HG03095 (cell line): ENCODE measurements at regions not wholly inside any gene's neighbourhood (a gene's known extent, or its start where the extent isn't known, plus 50 kb on each side); places are given as distances from the start of the nearest gene placed in this dataset.

Experiments used
- ATAC-seq: cut with Tn5 transposase; IDR thresholded peaks from one replicate; pipeline ENCODE4 v1.9.1; 2021; ENCODE audit warnings: moderate library complexity; ENCODE audit not compliant: unreplicated experiment

DNA sequence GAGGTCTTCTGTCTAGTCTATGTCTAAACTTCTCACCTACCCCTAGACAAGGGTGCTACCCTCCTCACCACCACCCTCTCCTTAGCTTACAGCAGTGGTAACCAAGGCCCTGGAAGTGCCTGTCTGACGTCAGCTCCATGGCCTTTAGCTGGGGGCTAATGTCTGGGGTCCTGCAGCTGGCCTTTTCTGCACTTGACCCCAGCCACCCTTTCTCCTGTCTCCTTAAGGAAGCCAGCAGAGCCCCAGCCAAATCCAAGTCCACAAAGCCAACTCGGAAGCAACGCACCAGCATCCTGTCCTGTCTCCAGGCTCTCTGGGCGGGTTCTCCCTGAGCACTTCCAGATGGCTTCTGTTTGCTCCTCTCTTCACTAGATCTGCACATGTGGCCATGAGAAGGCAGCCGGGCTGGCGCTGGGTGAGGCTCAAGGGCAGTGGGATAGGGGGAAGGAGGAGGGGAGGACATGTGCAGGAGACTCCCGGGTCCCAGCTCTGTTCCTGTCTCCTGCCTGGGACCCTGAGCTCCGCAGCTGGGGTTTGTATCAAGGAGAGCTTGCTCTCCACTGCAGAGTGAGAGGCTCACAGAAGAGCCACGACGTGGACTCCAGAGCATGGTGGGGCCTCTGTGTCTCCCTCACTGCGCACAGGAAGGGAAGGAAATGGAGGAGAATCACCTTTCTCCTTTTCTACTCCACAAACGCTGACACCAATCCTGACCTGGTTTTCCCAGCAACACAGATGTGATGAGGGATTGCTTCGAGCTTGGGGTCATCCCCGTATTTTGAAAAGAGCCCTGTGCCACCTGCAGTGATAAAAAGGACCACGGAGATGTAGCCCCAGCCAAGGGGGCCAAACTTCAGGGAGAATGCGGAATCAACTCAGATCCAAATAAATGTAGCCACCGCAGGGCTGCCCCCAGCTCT lies 204.2 kb downstream of the USP12 start:
- ATAC-seq: no peak

DNA sequence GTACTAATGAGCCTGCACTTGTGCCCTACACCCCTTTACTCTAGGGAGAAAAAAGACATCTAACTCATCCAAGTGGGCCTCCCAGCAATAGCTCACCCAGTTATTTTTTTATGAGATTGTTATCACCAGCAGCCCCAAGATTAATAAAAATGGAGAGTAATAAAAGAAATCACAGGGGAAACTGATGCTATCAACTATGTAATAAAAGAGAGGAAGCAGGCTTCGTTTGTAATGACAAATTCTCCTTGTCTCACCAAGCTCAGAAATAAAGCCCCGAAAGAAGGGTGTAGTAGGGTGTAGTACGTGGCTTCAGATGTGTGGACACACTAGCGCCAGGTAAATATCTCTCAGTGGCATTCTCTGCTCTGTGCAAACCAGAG lies 204.9 kb downstream of the USP12 start:
- ATAC-seq: no peak

DNA sequence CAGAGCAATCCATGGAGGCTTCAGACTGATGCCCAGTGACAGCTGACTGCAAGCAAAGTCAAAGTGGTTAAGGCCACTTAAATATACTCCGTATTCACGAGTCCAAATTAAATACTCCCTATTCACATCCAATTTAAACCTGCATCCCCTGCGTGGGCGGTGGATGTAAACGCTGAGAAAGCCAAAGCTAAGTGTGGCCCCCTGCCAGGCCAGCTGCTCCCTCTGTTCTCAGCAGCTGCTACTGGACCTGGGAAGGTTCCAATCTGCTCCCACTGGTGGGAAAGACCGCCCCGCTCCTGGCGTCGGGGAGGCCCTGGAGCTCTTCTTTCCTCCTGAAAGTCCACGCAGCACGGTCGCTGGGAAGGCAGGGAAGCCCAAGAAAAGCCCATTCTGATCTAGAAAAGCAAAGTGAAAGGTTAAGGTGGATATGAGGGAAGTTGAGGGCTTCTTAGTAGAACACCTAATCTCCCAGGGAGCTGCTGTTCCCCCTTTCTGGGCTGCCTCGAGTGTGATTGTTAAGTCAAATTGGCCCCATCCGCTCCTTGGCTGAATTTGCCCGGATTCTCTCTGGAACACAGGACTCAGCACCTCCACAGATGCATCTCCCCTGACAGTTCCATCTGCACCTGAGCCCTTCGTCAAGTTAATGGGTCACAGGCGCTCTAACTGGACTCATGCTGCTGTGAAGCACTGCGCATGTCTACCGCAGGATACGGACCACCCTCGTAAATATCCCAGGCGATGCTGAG lies 205.5 kb downstream of the USP12 start:
- ATAC-seq: no peak

DNA sequence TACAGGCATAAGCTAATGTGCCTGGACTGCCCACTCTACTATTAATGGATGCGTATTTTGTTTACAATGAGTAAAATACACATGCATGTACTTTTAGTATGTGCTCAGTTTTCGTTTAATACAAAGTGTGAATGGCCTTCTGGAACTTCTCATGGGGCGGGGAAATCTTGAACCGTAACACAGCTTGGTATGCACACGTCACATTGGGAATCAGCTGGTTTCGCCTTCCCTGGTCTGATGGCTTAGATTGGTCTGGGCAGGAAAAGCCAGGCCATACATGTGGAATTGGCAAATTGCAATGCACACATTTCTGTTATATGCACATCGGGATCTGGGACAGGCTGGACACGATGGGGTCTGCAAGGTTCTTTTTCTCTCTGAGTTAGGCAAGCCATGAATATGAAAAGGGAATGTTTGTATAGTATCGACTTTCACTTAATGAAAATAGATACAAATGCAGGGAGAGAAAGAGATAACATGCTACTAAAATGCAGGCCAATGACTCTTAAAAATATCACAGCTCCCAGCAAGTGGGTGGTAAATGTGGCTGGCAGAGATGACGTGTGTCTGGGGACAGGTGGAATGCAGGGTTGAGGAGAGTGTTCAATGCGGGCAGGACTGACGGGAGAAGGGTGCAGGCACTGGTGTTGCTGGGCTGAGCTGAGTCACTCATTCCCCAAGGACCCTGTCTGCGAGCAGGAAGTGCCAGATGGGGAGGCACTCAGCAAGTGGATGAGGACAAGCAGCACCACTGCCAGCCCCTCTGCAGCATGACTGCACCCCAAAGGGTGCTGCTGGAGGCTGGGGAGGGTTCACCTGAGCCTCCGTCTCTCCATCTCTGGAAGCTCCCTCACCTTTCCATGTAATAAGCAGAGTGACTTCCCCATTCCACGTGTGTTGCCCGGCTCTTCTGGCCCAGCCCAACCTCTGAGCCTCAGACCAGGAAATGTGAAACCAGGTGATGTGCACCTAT lies 204.0 kb upstream of the GPR12 start:
- ATAC-seq: no peak

DNA sequence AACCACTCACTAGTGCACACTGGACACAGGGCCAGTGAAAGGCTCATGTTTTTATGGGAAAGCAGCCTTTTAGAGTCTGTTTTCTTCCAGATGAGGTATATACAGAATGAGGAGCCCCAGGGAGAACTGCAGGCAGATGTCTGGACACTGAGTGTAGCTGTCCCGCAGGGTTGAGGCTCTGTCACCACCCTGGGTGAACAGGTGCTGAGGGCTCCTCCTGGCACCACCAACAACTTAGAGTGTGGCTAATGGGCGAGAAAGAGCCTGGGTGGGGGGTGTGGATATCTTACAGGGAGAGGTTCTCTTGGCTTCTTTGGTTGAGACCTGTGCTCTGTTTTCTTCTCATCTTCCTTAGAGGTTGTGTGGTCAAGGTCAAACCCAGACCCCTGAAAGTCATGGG lies 202.1 kb upstream of the GPR12 start:
- ATAC-seq: no peak

DNA sequence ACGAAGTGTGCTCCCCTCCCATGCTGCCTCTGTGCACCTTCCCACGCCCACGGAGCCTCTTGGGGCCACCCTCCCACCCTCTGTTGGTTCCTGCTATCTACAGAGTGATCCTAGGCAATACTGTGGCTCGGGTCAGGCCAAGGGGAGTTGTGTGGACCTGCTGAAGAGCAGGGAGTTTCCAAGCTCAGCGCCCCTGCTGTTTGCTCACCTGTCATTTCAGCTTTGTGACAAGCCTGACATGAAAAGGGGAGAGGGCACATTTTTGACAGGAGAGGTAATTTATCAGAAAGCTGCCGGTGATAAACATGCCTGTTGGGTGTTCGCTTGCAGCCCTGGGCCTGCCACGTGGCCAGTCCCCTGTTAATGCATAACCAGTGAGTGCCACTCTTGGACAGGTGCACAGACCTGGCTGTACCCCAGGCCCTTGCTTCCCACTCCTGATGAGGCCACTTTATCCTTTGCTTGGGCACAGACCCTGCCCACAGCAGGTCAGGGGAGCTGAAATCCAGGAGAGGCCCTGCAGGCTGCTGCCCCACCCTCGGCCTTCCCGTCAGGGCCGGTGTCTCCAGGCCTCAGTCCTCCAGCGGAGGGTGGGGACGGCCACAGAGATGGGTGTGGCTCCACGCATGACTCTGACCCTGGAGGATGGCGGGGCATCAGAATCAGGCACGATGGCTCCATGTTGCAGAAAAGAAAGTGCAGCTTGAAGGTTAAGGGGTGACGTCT lies 201.5 kb upstream of the GPR12 start:
- ATAC-seq: no peak

DNA sequence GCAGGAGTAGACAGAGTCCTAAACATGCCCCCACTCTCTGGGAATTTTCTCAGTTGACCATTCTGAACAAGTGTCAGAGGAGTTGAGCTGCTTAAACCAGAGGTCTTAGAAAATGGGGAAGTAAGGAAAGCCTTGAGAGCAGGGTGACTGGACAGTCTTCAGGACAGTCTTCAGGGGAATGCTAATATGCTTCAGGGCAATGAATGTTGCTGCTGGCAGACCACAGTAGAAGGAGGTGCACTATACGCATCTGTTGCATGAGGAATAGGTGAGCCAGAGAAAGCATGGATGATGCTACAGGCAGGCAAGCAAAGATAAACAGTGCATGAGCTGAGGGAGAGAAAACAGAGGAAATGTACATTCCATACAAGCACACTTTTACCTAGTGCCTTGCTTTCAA lies 196.6 kb upstream of the GPR12 start:
- no peak for ATAC-seq

DNA sequence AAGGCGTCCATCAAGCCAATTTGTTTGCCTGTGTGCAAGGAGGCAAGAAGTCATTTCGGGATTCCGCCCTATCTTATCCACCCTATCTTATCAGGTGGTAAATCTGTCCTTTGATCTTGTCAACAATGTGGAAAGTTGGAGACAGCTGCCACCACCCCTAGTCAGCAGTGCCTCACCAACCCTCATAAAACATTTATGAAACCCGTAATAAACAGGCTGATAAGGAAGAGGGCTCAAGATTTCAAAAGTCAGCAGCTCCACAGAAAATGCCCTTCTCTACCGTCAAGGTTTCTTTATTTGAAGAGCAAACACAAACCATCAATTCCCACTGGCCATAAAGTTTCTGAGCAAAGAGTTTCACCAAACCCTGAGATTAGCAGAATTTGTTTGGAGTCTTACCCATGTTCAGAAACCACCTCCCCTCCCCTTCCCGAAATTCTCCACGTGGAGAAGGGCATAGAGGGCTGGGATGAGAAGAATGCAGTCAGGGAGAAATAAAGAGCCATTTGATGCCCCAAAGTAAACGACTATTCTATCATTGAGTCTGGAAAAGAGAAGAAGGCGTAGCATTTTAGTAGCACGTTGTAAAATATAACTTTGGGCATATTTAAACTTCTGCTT lies 196.0 kb upstream of the GPR12 start:
- no peak for ATAC-seq

DNA sequence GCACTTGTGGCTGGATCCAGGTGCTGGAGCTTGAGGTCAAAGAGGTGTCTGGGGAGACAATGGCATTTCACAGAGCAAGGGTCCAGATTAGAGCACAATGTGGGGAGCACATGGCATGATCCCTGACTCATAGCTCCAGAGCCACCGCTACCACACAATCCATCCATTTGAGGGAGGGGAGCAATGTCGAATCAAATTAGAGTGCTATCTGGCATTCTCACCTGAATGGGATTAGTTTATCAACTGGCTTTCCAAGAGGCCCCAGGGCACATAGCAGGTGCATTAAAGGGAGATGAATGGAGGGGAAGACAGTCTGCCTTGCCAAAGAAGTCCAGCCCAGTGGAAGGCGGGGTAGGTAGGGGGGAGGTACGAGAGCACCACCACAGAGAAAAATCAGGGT lies 194.4 kb upstream of the GPR12 start:
- ATAC-seq: no peak

DNA sequence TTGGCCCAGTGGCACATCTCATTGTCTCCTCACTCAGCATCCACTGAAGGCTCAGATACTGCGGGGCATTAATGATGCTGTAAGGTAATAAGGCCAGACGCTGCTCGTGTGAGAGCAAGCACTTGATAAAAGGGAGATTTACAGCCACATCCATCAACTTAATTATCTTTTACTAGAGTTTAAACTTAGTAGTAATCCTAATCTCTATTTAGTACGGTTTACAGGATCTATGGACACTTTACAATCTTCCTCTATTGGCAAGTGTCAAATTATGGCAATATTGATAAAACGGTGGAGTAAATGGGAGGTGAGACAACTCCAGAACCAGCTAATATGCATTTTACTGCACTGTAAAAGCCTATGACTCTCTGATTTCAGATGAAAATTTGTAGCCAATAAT lies 192.7 kb upstream of the GPR12 start:
- no peak for ATAC-seq

DNA sequence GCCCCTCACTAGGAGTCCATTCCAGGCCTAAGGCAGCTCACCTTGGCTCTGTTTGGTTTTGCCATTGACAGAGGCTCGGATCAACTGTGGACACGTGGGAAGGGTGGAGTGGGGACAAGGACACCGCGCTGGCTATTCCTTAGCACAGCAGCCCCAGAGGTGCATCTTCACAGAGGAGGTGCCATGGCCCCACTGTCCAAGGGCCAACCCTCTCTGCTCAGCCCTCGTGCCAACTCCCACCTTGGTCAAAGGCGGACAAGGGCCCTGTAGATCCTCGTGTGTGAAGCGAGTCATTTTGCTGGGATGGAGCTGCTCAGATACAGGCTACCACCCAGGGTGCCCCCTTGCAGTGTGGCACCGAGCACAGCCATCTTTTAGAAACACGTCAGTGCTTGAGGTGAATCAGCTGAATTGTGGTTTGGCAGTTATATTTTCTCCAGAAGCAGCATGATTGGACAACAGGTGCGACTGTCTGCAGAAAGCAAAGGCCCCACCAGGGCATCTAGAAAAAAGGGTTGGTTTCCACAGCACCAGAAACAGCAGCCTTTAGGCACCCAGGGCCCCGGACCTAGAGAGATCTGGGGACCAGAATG lies 192.1 kb upstream of the GPR12 start:
- no peak for ATAC-seq

DNA sequence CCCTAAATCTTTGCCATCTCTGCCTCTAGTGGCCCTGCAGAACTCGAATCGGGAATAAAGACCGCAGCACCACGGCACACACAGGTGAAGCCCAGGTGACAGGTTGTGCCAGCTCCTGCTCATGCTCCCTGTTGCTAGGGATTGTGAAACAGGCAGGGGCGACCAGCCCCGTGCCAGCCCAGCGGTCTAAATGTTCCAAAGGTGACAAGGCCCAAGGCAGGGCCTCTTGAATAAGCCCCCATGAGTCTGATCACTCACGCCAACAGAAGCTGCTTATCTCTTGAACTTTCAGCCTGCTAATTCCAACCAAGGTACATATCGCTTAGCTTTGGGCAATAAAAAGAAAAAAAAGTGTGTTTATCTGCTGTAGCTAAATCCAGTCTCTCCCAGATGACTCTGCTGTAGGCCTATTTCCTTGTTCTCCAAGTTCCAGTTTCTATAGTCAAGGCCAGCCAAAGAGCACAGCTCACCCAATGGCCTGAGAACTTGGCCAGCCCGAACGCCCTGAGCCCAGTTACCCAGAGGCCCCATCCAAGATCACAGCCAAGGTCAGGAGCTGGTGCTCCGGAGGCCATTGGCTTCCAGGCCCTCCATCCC lies 191.1 kb upstream of the GPR12 start:
- ATAC-seq: no peak

DNA sequence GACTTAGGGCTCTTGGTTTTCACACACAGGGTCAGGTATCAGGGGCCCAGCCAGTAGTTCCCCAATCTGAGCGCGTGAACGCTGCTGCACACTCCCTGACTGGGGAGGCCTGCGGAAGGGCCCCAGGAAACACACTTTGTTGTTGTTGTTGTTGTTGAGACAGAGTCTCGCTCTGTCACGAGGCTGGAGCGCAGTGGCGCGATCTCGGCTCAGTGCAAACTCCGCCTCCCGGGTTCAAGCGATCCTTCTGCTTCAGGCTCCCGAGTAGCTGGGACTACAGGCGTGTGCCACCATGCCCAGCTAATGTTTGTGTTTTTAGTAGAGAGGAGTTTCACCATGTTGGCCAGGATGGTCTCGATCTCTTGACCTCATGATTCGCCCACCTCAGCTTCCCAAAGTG lies 190.4 kb upstream of the GPR12 start:
- ATAC-seq: no peak

DNA sequence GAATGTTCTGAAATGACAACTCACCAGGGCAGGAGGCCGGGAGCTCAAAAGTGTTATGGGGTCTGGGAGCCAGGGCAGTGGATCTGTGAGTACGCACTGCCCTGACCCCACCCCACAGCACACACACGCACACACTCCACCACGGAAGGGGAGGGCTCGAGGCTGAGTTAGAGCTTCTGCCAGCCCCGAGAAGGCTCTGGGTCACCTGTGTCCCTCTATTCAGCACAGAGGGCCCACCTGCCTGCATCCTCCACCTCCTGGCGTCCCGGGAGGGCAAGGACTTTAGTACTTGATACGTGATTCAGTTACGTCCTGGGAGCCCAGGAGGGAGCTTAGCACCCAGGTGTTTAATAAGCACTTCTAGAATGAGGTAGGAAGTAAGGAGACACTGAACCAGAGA lies 190.0 kb upstream of the GPR12 start:
- ATAC-seq: no peak

DNA sequence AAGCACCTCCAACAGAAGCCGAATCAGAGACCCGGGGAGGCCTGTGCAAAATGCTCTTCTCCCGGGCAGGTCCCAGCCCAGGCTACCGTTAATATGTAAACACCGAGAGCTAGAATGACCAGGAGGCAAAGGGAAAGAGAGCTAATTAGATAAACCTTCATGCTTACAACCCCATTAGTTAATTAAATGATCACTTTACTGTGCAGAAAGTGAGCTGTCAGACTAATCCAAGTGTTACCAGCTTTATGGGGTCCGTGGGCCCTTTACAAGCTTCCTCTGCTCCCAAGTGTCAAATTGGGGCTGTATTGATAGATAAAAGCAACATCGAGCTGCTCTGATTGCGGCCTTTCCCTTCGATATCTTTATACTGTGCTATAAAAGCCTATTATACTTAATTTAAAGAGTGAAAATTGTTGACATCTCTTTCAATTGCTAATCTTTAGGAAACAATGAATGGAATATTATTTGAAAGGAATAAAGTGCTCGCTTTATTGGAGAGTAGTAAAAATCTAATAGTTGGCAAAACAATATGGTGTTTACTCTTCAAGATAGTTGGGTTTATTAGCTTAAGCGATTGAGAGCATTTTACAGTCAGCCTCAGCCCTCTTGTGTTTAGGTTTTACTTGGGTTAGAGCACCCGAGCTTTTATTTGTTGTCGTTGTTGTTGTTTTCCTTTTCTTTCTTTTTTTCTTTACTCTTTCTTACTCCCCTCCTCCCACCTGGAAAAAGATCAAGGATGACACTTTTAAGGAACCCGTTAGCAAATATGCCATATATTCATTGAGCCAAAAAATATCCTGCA lies 189.3 kb upstream of the GPR12 start:
- ATAC-seq: no peak

DNA sequence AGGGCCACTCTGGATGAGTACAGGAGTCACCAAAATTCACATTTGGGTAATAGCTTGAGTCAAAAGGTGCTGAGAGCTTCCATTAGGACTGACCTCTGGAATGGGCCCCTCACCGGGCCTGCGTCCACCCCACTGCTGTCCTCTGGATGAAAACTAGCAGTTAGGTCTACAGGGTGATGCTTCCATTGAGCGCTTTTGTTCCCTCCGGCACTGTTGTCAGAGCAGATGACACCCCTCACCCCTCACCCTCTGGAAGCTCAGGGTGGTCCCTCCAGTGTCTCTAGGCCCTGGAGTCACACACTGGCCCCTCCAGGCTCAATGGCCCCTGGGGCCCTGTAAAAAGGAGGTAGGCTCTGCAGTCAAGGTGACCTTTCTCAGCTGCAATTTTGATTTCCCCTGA lies 187.8 kb upstream of the GPR12 start:
- ATAC-seq: no peak

DNA sequence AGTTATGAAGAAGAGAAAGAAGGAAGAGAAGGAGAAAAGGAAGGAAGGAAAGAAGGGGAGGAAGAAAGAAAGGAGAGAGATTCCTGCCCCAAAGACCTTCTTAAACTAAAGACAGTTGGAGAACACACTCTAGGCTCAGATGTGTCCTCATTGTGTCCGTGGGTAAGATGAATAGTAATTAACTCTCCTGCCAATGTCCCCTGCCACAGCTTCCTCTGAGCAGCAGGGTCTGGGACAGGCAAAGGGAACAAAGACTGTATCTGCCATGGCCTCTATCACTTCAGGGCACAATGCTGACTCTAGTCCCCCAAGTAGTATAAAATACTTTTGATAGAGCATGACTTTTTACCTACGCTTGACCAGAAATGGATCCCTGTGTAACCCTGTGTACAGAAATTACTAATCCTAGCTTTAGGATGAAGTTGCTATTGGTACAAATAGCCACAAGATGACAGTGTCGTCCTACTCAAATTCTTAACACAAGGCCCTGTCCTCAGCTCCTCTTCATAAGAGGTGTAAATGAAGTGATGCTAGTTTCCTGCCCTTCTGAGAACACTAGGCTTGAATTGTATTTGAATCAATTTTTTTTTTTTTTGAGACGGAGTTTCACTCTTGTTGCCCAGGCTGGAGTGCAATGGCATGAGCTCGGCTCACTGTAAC lies 186.2 kb upstream of the GPR12 start:
- ATAC-seq: no peak

DNA sequence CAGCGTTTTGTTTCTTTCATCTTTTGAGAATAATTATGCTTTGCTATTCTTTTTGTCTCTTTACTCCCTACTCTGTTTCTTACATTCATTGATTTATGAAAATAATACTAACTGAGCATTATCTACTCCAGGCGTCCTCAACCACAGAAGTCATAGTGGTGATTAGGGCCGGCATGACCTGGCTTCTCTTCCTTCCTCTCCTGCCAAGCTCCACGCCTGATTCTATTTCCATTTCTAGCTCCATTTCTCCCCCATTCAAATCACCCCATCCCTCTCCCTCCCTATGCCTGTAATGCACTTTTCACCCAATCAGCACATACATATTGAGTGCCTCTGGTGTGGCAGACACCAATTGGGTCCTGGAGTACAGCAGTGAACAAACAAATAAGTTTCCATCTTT lies 183.2 kb upstream of the GPR12 start:
- ATAC-seq: no peak
